GM19467 (cell line): ENCODE measurements at regions not wholly inside any gene's neighbourhood (a gene's known extent, or its start where the extent isn't known, plus 50 kb on each side); places are given as distances from the start of the nearest gene placed in this dataset.

Source experiments
- ATAC-seq: cut with Tn5 transposase; IDR thresholded peaks from one replicate; pipeline ENCODE4 v1.9.1; 2021; ENCODE audit warnings: mild to moderate bottlenecking, moderate library complexity; ENCODE audit not compliant: unreplicated experiment

DNA sequence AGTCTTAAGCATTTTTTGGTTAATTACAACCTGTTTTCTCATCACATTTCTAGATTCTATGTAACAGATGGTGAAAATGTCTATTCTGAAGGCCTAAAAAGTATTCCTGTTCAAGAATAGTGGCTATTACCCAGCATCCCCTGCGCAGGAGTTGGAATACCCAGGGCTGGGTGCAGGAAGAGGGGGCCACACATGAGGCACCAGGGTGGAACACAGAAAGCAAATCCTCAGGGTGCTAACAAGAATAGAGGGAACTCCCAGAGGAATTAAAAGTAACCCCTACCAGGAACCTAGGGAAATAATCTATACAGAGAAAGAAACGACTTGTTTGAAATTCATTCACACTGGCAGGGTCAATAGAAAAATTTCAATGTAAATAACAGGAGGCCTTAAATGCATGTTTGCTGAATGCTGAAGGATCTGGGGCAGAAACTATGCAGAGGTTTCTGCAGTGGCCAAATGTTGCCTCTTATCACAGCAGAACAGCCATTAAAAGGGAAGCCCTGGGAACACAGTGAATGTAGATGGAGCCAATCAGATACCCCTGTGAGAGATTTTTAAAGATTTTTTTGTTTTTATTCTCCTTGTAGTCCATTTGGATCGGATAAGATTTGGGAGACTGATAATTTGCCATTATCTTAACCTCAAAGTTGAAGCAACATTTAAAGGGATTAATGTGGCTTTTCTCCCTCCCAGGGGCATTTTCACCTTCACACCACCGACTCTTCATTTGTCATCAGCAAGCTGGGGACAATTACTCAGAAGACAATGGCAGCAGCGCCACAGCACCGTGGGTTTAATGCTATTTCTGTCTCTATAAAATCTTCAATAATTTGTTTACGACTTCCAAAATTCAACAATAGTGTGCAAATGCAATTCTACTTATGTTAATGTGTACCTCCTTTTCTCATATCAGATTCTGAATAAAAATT lies 196.0 kb upstream of the PSMD7 start:
- no peak for ATAC-seq

GRCh38 chr16:74099530-74099929 lies 197.1 kb upstream of the PSMD7 start:
- ATAC-seq = no peak

DNA sequence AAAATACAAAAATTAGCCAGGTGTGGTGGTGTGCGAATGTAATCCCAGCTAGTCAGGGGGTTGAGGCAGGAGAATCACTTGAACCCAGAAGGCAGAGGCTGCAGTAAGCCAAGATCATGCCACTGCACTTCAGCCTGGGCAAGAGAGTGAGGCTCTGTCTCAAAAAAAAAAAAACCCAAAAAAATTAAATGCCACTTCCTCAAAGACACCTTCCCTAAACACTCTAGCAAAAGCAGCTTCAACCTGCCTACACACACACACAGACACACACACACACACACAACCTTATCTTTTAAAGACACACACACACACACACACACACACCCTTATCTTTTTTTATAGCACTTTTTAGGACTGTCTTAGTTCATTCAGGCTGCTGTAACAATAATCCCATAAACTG lies 201.7 kb upstream of the PSMD7 start:
- ATAC-seq = no peak

- ATAC-seq = no peak
Observed at GRCh38 chr16:74094514-74094913, 202.1 kb upstream of the PSMD7 start.

GRCh38 chr16:74092336-74092735 lies 204.3 kb upstream of the PSMD7 start:
- no peak for ATAC-seq

- no peak for ATAC-seq
Observed at GRCh38 chr16:74090871-74091270, 205.7 kb upstream of the PSMD7 start.

DNA sequence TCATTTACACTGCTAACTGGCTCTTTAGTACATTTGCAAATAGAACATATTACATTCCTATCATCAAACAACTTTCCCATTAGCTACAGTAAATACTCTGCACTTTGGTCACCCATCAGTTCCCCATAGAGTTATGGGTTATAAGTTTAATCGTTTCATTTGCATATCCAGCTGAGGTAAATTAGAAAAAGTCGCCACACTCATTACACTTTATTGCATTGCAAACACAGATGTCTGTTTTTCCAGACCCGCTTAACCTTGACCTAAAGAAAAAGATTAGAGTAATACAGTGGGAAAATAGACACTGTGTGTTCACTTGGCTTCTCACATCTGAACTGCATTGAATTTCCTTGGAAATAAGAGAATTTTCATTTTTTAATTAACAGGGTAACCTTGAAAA lies 213.1 kb upstream of the PSMD7 start:
- ATAC-seq = no peak

DNA sequence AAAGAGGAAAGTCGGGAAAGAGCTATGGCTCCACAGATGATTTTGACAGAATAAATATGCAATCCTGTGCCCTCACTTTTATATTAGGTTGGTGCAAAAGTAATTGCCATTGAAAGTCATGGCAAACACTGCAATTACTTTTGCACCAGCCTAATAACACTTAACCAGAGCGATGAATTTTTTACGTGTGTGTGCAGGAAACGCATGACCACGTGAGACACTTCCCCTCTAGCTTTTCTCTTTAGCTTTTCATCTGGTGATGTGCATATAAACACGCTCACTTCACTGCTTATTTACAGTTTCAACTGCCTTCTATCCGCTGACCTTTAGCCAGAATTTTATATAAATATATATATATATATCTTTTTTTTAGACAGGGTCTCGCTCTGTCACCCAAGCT lies 216.3 kb upstream of the PSMD7 start:
- no peak for ATAC-seq

DNA sequence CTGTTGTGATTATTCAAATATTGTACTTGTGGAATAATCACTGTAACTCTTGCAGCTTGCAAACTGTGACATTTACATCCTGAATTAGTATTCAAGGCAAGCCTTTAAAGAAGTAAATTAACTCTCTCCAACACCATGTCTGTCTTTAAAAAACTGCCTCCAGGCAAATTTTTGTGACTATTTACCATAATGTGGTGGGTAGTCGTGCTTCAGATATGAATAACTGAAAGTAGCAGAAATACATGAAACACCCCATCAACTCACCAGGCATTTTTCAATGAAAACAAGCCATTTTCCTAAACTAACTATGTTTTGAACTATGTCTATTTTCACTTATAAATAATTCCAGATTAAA lies 217.4 kb upstream of the PSMD7 start:
- peak; percentile 61 for ATAC-seq

GRCh38 chr16:74078511-74079231 lies 217.9 kb upstream of the PSMD7 start:
- peak; percentile 47 for ATAC-seq

- ATAC-seq = no peak
Observed at GRCh38 chr16:74076568-74076967, 220.0 kb upstream of the PSMD7 start.

GRCh38 chr16:74075393-74075792 lies 221.2 kb upstream of the PSMD7 start:
- ATAC-seq = no peak

DNA sequence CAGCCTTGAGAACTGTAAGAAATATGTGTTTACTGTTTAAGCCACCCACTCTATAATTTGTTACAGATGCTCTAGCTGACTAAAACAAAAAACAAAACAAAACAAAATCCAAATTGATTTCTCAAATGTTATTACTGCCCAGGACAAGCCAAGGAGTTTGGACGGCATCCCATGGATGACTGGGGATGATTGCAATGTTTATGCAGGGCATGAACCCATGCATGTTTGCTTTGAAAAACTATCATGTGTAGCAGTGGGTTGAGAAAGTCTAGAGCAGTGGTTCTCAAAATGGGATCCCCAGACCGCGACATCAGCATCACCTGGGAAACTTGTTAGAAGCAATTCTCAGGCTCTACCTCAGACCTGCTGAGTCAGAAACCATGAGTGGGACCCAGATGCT lies 223.2 kb upstream of the PSMD7 start:
- no peak for ATAC-seq

GRCh38 chr16:74071996-74072535 lies 224.5 kb upstream of the PSMD7 start:
- no peak for ATAC-seq

DNA sequence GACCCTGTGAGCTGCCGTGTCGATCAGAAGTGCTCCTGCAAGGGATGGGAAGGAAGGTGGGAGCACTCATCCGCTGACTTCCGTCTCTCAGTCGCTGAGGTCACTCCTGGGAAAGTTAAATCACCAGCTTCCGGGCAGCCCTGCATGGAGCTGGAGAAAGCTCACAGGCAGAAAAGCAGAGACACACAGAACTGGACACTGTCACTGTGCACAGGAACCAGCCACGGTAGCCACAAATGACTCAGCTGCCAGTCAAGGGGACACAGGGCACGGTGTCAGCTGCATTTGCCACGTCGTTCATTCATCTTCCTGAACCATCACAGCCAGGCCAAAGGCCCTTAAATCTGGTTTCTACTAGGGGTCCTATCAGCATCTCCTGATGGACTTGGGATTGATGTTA lies 226.4 kb upstream of the PSMD7 start:
- ATAC-seq = no peak

GRCh38 chr16:74064120-74064735 lies 232.4 kb upstream of the PSMD7 start:
- no peak for ATAC-seq

DNA sequence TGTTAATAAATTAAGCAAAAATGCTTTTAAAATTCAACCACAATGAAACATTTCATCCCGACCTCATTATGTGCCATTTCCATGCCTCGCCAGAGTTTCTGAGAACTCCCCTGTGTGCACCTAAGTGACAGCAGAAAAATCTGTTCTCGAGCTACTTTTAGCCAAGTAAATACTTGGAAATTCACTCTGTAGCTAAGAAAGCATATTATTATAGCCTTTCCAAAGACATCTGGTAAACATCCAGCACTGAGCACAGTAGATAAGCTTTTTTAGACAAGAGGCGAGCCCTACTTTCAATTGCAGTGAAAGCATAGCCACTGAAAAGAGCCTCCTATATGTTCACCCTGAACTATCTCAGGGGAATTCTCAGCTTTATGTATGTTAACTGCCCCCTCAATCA lies 242.8 kb upstream of the PSMD7 start:
- no peak for ATAC-seq

DNA sequence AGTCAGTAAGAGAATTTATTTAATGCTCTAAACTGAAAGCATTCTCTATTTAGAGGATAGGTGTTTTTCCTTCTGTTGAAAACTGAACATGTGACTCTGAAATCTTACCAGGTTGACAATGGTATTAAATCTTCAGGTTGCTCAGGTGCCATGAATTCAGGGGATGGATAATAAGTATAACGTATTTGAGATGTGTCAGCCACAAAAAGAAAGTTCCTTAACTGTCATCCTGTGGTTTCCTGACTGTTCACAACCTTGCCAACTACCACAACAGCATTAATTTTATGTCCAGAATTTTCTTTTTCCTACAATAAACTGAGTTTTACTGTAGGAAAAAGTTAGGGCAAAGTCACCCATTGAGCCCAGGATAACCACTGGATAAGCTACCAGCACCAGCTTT lies 243.3 kb upstream of the PSMD7 start:
- no peak for ATAC-seq

DNA sequence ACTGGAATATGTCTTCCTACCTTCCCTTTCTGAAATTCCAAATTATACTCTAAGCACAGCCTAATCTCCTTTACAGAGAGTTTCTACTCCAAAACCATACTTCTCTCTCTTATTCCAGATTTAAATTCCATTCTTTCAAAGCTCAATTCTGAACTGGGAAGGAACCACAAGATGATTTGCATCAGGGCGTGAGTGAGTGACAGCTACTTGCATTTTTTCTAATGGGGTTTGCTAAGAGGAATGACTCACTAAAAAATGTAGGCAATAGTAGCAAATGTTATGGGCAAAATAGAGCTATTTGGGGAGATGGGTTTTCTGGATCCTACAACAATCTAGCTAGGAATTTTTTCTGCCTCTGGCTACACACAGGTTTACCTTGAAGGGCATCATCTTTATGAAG lies 244.6 kb upstream of the PSMD7 start:
- ATAC-seq = no peak

GRCh38 chr16:74049027-74049426 lies 247.6 kb upstream of the PSMD7 start:
- ATAC-seq = no peak

DNA sequence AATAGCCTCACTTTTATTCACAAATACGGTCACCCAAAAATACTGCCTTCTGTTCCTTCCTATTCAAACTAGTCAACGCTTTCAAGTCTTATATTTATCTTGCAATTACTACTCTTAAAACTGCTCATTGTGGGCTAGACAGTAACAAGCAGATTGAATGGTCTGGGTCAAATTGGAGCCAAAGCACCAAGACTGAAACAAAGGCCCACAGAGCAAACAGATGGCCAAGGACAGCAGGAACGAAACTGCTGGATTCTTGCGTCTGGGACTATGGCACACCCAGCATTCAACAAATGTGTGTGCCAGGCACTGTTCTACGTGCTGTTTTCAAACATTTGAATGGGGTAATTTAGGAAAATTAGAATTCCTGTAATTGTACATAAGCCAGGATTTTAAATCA lies 250.1 kb upstream of the PSMD7 start:
- no peak for ATAC-seq

DNA sequence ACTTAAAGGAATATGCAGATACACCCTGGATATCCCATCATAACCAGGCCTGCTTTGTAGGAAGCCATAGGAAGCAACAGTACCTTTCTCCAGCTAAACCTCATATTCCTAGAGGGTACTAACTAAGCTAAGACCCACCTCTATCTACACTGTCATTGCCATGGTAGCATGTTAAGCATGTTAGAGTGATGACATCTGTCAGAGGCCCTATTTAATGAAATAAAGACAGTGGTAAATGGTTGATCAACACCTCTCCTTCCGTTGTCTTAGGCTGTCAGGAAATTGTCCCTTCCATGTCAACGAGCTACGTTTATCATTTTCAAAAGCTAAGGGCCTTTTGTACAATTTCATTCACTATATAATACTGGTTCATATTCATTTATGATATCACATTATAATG lies 251.1 kb upstream of the PSMD7 start:
- no peak for ATAC-seq
